ENCODE measurements at regions not wholly inside any gene's neighbourhood (a gene's known extent, or its start where the extent isn't known, plus 50 kb on each side); places are given as distances from the start of the nearest gene placed in this dataset.

DNA sequence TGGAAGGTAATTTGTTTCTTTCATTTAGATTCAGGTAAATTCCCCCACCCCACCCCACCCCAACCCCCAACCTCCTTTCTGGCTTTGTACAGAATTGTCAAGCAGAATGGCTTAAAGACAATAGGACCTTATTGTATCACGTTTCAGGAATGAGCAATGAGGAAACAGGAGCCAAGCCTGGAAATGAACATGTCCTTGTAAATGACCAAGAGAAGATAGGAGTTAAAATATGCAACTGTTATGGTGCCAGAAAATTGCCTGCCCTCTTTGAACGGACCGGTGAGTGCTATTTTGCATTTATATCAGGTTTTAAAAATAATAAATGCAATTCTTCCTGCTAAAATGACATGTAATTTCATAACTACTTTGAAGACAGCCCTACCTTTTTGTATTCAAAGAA, 141.6 kb upstream of the PELI2 start:
- TF ChIP-seq, protein P1, sequence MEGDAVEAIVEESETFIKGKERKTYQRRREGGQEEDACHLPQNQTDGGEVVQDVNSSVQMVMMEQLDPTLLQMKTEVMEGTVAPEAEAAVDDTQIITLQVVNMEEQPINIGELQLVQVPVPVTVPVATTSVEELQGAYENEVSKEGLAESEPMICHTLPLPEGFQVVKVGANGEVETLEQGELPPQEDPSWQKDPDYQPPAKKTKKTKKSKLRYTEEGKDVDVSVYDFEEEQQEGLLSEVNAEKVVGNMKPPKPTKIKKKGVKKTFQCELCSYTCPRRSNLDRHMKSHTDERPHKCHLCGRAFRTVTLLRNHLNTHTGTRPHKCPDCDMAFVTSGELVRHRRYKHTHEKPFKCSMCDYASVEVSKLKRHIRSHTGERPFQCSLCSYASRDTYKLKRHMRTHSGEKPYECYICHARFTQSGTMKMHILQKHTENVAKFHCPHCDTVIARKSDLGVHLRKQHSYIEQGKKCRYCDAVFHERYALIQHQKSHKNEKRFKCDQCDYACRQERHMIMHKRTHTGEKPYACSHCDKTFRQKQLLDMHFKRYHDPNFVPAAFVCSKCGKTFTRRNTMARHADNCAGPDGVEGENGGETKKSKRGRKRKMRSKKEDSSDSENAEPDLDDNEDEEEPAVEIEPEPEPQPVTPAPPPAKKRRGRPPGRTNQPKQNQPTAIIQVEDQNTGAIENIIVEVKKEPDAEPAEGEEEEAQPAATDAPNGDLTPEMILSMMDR (conservative IDR thresholded peaks at IDR 0.05 in 1 of 2, IDR thresholded peaks at IDR 0.05 in 1 of 2; ENCODE audit: low read depth in 1 of 2, low read length in 2 of 2): no peak
- no peak for TF ChIP-seq EZH2 (IDR thresholded peaks at IDR 0.05; ENCODE audit: low read length, missing control alignments)
